Suprapubic skin (tissue), 3 donors: ENCODE measurements at regions not wholly inside any gene's neighbourhood (a gene's known extent, or its start where the extent isn't known, plus 50 kb on each side); places are given as distances from the start of the nearest gene placed in this dataset.

ENCODE experiments used
- CTCF ChIP-seq, 2 donors: fragments of 200-600 bp in 1 of 2; fragments of 450-650 bp in 1 of 2; sonication (generic) in 1 of 2; IDR thresholded peaks; one replicate each; pipeline ENCODE4 v1.5.1; 2016 to 2019; ENCODE audit warnings: antibody characterized with exemption in 2 of 2, mild to moderate bottlenecking in 1 of 2, moderate library complexity in 1 of 2
- POLR2AphosphoS5 ChIP-seq, 3 donors: sonication (generic); formaldehyde crosslinking; IDR thresholded peaks; one replicate each; pipeline ENCODE4 v1.6.1; 2017; ENCODE audit warnings: antibody characterized with exemption in 3 of 3

GRCh38 chr13:24045597-24045996, 114.9 kb upstream of the SPATA13 start:
- TF ChIP-seq CTCF (IDR thresholded peaks at IDR 0.05) (no peak), POLR2AphosphoS5 (IDR thresholded peaks at IDR 0.05) (no peak)
